ENCODE measurements at regions not wholly inside any gene's neighbourhood (a gene's known extent, or its start where the extent isn't known, plus 50 kb on each side); places are given as distances from the start of the nearest gene placed in this dataset.

DNA sequence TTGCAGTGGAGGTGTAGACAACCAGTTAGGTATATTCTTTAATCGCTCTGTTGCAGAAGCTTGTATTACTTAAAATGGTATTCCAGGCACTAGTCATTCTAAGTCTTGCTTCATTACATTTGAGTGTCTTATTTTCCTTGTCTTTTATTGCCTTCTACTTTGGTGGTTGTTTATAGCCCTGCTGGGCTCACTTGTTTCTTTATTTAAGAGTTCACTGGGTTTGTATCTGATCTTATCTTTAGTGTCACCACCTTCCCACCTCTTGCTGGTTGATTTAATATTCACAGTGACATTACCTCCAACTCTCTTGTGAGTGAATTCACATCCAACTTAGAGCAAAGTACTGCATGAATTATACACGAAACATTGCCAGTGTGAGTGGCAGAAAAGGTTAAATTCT lies 83.6 kb upstream of the BNC2 start:
- DNase-seq (ENCODE audit: low read depth) = no peak

DNA sequence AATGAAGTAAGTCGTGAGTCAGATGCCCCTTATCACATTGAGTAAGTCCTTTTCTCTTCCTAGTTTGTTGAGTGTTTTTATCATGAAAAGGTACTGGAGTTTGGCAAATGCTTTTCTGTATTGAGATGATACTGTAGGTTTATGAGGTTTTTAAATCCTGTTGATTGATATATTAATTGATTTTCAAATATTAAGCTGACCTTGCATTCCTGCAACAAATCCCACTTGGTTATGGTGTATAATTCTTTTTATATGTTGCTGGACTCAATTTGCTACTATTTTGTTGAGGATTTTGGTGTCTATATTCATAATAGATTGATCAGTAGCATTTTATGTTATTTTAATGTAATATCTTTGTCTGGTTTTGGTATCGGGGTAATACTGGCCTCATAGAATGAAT lies 81.0 kb upstream of the BNC2 start:
- DNase-seq (ENCODE audit: low read depth) = no peak

DNA sequence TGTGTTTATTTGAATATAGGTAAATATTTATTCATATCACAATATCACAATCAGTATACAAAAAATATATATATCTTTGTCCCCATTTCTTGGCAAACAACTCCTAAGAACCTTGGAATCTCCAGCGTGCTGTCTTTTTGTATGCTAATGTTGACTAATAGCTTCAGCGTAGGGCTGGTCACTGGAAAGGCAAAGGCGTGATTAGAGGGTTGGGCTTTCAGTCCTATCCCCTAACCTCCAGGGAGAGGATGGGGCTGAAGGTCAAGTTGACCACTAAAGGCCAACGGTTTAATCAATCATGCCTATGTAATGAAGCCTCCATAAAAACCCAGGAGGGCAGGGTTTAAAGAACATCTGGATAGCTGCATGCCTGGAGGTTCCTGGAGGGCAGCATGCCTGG lies 79.6 kb upstream of the BNC2 start:
- DNase-seq (ENCODE audit: low read depth) = no peak

DNA sequence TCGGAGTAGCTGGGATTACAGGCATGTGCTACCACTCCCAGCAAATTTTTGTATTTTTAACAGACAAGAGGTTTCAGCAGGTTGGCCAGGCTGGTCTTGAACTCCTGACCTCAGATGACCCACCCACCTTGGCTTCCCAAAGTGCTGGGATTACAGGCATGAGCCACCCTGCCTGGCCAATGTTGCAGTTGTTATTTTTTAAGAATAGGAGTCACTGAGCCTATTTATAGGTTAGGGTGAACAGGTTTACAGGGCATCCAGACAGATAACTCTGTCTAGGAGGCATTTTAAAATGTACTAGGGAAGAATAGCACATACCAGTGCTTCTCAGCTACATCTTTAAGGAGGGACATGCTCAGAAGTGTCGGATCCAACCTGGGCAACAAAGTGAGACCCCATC lies 60.1 kb upstream of the BNC2 start:
- no peak for DNase-seq (ENCODE audit: low read depth)

DNA sequence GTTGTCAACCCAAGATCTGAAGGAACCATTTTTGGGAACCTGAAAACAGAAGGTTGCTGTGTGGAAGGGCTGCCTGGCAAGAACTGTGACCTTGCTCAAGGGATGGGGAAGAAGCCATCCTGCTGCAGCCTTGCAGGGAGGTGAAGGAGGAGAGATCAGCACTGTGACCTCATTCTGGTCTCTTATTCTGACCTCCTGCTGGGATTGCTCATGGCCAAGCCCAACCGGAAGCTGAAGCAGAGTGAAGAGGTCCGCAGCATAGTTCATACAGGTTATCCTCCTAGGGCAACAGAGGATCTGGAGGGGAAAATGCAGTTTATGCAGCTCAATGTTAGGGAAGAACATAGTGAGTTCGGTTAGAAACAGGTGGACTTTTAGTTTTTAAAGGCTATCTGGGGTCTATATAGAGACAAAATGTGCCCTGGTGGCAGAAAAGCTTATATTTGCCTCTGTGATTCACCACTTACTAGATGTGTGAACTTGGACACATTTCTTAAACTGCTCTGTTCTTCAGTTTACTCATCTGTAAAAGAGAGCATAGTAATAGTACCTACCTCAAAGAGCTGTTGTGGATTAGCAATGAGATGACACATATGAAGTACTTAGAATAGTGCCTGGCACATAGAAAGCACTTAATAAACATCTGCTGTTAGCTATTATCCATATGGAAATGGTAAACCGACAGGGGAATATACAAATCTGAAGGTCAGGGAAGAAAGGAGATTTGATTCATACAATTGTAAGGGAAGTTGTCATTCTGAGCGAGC lies 57.9 kb upstream of the BNC2 start:
- peak; percentile 62 for DNase-seq (ENCODE audit: low read depth)

DNA sequence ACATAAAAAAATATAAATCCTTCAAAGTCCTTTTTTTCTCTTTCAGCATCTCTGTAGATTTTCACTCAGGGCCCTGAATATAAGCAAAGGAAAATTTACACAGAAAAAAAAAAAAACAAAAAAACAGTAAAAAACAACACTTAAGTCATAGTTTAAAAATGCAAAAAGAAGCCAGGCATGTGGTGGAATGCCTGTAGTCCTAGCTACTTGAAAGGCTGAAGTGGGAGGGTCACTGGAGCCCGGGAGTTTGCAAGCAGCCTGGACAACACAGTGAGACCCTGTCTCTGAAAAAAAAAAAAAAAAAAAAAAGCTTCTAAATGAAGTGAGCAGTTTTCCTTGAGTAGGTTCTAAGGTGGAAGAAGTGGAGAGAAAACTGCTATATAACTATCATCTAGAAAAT lies 55.0 kb upstream of the BNC2 start:
- DNase-seq (ENCODE audit: low read depth) = no peak

DNA sequence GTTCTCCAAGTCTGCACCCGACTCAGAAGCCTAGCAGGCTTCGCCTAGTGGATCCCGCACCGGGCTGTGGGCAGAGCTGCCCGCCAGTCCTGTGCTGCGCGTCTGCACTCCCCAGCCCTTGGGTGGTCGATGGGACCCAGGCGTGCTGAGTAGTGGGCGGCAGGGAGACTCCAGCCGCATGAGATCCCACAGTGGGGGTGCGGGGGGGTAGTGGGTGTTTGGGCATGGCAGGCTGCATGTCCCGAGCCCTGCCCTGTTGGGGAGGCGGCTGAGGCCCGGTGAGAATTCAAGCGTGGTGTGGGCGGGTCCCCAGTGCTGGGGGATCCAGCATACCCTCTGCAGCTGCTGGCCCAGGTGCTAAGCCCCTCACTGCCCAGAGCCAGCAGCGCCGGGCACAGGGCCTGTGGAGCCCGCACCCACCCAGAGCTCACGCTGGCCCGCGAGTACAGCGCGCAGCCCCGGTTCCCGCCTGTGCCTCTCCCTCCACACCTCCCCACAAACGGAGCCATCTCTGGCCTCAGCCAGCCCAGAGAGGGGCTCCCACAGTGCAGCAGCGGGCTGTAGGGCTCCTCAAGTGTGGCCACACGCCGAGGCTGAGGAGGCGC lies 53.9 kb upstream of the BNC2 start:
- no peak for DNase-seq (ENCODE audit: low read depth)

DNA sequence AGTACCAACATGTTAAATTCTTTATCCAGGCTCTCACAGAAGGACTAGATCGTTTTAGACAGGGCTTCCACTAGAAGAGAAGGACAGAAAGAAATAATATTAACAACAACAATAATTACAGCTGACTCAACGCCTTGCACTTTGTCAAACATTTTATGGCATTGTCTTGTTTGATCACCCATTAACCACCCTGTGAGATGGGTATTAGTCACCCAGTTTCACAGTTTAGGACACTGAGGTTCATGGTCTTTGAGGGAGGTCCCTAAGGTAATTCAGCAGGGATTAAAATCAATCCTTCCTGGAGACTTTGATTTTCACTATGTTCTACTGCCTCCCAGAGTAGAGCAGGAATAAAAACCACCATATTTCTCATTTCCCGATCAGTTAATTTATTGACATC lies 51.4 kb upstream of the BNC2 start:
- DNase-seq (ENCODE audit: low read depth) = peak; percentile 54
